Endothelial cell of umbilical vein (primary cell): ENCODE measurements at regions not wholly inside any gene's neighbourhood (a gene's known extent, or its start where the extent isn't known, plus 50 kb on each side); places are given as distances from the start of the nearest gene placed in this dataset.

Experiments
- BruUV-seq: library from RNA; stranded (reverse); fragments of 400-500 nt; replicated peaks from 2 replicates; lab custom pipeline; 2021; lab: Mats Ljungman, UMichigan
- CTCF ChIA-PET: fragments of 300-600, 350-600 bp; sonication (Branson Sonifier 250); formaldehyde crosslinking; loops from one replicate; lab custom pipeline; 2021; ENCODE audit warnings: antibody characterized with exemption, inconsistent platforms; lab: Charles Lee
- POLR2A ChIA-PET: fragments of 300-600, 350-600 bp; sonication (Branson Sonifier 250); formaldehyde crosslinking; loops from one replicate; lab custom pipeline; 2021; ENCODE audit warnings: antibody characterized with exemption, inconsistent platforms; lab: Charles Lee
- DNase-seq: peaks from one replicate; pipeline ENCODE4 v3.0.0-alpha.2; 2011; ENCODE audit warnings: low read depth, low spot score
- FAIRE-seq: peaks from 2 replicates; lab custom pipeline; 2011; peaks lifted over from hg19 to GRCh38; lab: Jason Lieb, UNC
- H2AFZ ChIP-seq: 2 replicates; pipeline ENCODE4 v1.6.0; 2012; ENCODE audit warnings: low read depth, low read length, control low read depth, inconsistent platforms
- H3K27ac ChIP-seq: 2 replicates; pipeline ENCODE4 v1.5.1; 2011; ENCODE audit warnings: low read depth, mild to moderate bottlenecking, control low read depth, low read length, moderate library complexity; ENCODE audit not compliant: insufficient read depth
- H3K27me3 ChIP-seq, 2 experiments: 2 replicates each; pipeline versions ENCODE4 v1.6.0 to v1.6.1; 2011; ENCODE audit warnings: low read length in 2 of 2, mixed read lengths in 1 of 2; ENCODE audit not compliant: control insufficient read depth in 2 of 2, insufficient read depth in 2 of 2
- H3K36me3 ChIP-seq, 2 experiments: 2 replicates in 1 of 2; 3 replicates in 1 of 2; pipeline ENCODE4 v1.5.1; 2011; ENCODE audit warnings: low read length in 2 of 2, mild to moderate bottlenecking in 1 of 2, moderate library complexity in 1 of 2; ENCODE audit not compliant: control insufficient read depth in 2 of 2, insufficient read depth in 2 of 2; ENCODE audit errors: extremely low read depth in 1 of 2
- H3K4me1 ChIP-seq: 3 replicates; pipeline ENCODE4 v1.5.1; 2011; ENCODE audit warnings: mild to moderate bottlenecking, low read length; ENCODE audit not compliant: control insufficient read depth, insufficient read depth; ENCODE audit errors: extremely low read depth
- H3K4me2 ChIP-seq: 2 replicates; pipeline ENCODE4 v1.6.1; 2011; ENCODE audit warnings: low read length, control low read depth, mixed read lengths; ENCODE audit not compliant: insufficient read depth
- H3K4me3 ChIP-seq, 3 experiments: fragments of 200-600 bp in 1 of 3; sonication (generic), shearing (Covaris generic) in 1 of 3; replicated peaks in 1 of 3; 2 replicates each; pipeline ENCODE4 v1.5.1; 2011 to 2016; ENCODE audit warnings: control low read depth in 3 of 3, low read length in 3 of 3, mild to moderate bottlenecking in 2 of 3, inconsistent platforms in 1 of 3, low read depth in 1 of 3, moderate library complexity in 1 of 3; ENCODE audit not compliant: insufficient read depth in 1 of 3
- H3K79me2 ChIP-seq: 2 replicates; pipeline ENCODE4 v1.6.0; 2012; ENCODE audit warnings: low read length, inconsistent platforms; ENCODE audit not compliant: control insufficient read depth, insufficient read depth
- H3K9ac ChIP-seq: replicated peaks from 2 replicates; pipeline ENCODE3; 2011; ENCODE audit warnings: low read length, control low read depth; ENCODE audit not compliant: insufficient read depth; ENCODE audit errors: extremely low read depth
- H3K9me1 ChIP-seq: replicated peaks from 3 replicates; pipeline ENCODE4 v1.6.0; 2011; ENCODE audit warnings: mild to moderate bottlenecking, low read length; ENCODE audit not compliant: control insufficient read depth, insufficient read depth; ENCODE audit errors: extremely low read depth
- H3K9me3 ChIP-seq: replicated peaks from 2 replicates; pipeline ENCODE4 v1.5.1; 2012; ENCODE audit warnings: low read length, inconsistent platforms; ENCODE audit not compliant: control insufficient read depth, insufficient read depth
- H4K20me1 ChIP-seq: replicated peaks from 2 replicates; pipeline ENCODE3; 2011; ENCODE audit warnings: mild to moderate bottlenecking, low read length; ENCODE audit not compliant: control insufficient read depth, insufficient read depth; ENCODE audit errors: extremely low read depth
- EZH2 ChIP-seq: IDR thresholded peaks from 2 replicates; pipeline ENCODE4 v1.6.1; 2012; ENCODE audit warnings: borderline replicate concordance, low read depth, mild to moderate bottlenecking, moderate library complexity, low read length, inconsistent platforms; ENCODE audit not compliant: severe bottlenecking
- FOS ChIP-seq: IDR thresholded peaks from 2 replicates; pipeline ENCODE4 v1.6.1; 2011; ENCODE audit warnings: mild to moderate bottlenecking, low read length, moderate library complexity, borderline replicate concordance; ENCODE audit not compliant: insufficient read depth
- GATA2 ChIP-seq: IDR thresholded peaks from 2 replicates; pipeline ENCODE4 v1.7.0; 2011; ENCODE audit warnings: low read depth, mild to moderate bottlenecking, moderate library complexity, mixed read lengths, low read length; ENCODE audit not compliant: insufficient read length, insufficient read depth
- JUN ChIP-seq: IDR thresholded peaks from 2 replicates; pipeline ENCODE4 v1.6.1; 2011; ENCODE audit warnings: borderline replicate concordance, low read depth; ENCODE audit not compliant: insufficient read length, insufficient read depth
- MYC ChIP-seq: IDR thresholded peaks from one replicate; pipeline ENCODE4 v1.6.1; 2011; ENCODE audit warnings: mild to moderate bottlenecking, low read depth, low read length
- POLR2A ChIP-seq: IDR thresholded peaks from 2 replicates; pipeline ENCODE4 v1.6.1; 2012; ENCODE audit warnings: low read depth, mild to moderate bottlenecking, control low read depth, low read length
- POLR2AphosphoS5 ChIP-seq: IDR thresholded peaks from 2 replicates; pipeline ENCODE4 v1.6.1; 2012; ENCODE audit warnings: low read depth, mild to moderate bottlenecking, control low read depth, low read length, moderate library complexity; ENCODE audit not compliant: insufficient read depth
- dilution Hi-C: fragments of 300-500 bp; cut with MboI; formaldehyde crosslinking; loops from one replicate; pipeline ENCODE4 v1.15.0; 2019; ENCODE audit warnings: low sequenced_read_pairs; ENCODE audit not compliant: extremely low pct_ligation_motif_present
- intact Hi-C: fragments of 100-400 bp; cut with micrococcal nuclease; formaldehyde crosslinking; loops from one replicate; pipeline ENCODE4 v1.10.0; 2022
- TF ChIP-seq, protein P1 (sequence below), 2 donors: IDR thresholded peaks; 1 replicate in 1 of 2; 2 replicates in 1 of 2; pipeline ENCODE4 v1.5.1; 2011; ENCODE audit warnings: low read length in 2 of 2, mild to moderate bottlenecking in 2 of 2, moderate library complexity in 2 of 2, control low read depth in 1 of 2, inconsistent platforms in 1 of 2, low read depth in 1 of 2; ENCODE audit not compliant: insufficient read depth in 1 of 2; ENCODE audit errors: extremely low read depth in 1 of 2
- TF ChIP-seq, protein P2 (sequence below): IDR thresholded peaks from 2 replicates; pipeline ENCODE4 v1.6.1; 2011; ENCODE audit not compliant: insufficient read depth, insufficient read length

DNA sequence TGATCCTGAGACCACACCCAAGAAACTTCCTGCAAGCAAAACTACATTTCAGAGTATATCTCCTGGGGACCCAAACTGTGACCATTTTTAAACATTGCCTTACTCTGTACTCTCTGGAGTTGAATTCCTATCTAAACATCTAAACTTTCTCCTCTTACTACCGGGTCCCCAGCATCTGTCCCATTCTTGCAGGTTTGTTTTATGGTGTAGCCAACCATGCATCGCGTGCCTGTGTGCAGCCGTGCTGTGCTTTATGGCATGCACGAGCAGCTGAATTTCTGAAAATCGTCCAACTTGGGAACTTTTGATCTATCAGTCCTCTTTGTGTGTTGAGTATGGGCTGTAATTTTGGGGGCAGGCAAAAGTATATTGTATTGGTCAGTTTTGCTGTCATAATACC lies 423.8 kb upstream of the DPP6 start:
- H3K9me1 ChIP-seq = no peaks in the 10 kb centered on the region
- H3K4me2 ChIP-seq = no peak overlapping the region
- H3K9me3 ChIP-seq = peaks cover 5% of the 10 kb centered on the region
- H3K79me2 ChIP-seq = no peaks in the 10 kb centered on the region
- H3K27me3 ChIP-seq = no peaks in the 10 kb centered on the region
- BruUV-seq = no TSS peak
- ChIA-PET CTCF (no interaction called here), POLR2A (no interaction called here)
- no peak overlapping the region for H3K9ac ChIP-seq
- intact Hi-C loops (no loop called here), dilution Hi-C loops (no loop called here)
- no peak overlapping the region for H2AFZ ChIP-seq
- no peak for TF ChIP-seq MYC
- no peak for TF ChIP-seq GATA2
- TF ChIP-seq POLR2AphosphoS5 = no peak
- TF ChIP-seq, protein P1, sequence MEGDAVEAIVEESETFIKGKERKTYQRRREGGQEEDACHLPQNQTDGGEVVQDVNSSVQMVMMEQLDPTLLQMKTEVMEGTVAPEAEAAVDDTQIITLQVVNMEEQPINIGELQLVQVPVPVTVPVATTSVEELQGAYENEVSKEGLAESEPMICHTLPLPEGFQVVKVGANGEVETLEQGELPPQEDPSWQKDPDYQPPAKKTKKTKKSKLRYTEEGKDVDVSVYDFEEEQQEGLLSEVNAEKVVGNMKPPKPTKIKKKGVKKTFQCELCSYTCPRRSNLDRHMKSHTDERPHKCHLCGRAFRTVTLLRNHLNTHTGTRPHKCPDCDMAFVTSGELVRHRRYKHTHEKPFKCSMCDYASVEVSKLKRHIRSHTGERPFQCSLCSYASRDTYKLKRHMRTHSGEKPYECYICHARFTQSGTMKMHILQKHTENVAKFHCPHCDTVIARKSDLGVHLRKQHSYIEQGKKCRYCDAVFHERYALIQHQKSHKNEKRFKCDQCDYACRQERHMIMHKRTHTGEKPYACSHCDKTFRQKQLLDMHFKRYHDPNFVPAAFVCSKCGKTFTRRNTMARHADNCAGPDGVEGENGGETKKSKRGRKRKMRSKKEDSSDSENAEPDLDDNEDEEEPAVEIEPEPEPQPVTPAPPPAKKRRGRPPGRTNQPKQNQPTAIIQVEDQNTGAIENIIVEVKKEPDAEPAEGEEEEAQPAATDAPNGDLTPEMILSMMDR (IDR thresholded peaks at IDR 0.05; ENCODE audit: extremely low read depth in 1 of 2, insufficient read depth in 1 of 2, low read depth in 1 of 2, low read length in 2 of 2) = no peak
- no peak for TF ChIP-seq JUN
- TF ChIP-seq, protein P2, sequence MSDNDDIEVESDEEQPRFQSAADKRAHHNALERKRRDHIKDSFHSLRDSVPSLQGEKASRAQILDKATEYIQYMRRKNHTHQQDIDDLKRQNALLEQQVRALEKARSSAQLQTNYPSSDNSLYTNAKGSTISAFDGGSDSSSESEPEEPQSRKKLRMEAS = no peak
- no peak for TF ChIP-seq POLR2A
- no peak for TF ChIP-seq FOS
- TF ChIP-seq EZH2 = no peak
- H3K4me1 ChIP-seq = no peaks in the 10 kb centered on the region
- no peak for FAIRE-seq
- no peaks in the 10 kb centered on the region for H3K36me3 ChIP-seq
- H4K20me1 ChIP-seq = no peaks in the 10 kb centered on the region
- H3K4me3 ChIP-seq = no peak overlapping the region
- no peak overlapping the region for H3K27ac ChIP-seq
- no peak for DNase-seq
